OCI-LY3 (cell line): ENCODE measurements at regions not wholly inside any gene's neighbourhood (a gene's known extent, or its start where the extent isn't known, plus 50 kb on each side); places are given as distances from the start of the nearest gene placed in this dataset.

ENCODE experiments used
- H2AFZ ChIP-seq: fragments of 200-600, 300-600 bp; shearing (Covaris generic); 2 replicates; pipeline ENCODE4 v1.6.0; 2014; ENCODE audit warnings: antibody characterized with exemption, low read depth, low read length
- H3K27ac ChIP-seq: fragments of 200-600, 300-600 bp; sonication (generic); 2 replicates; pipeline ENCODE4 v1.5.1; 2014; ENCODE audit warnings: mild to moderate bottlenecking, low read length, moderate library complexity, mixed read lengths
- H3K27me3 ChIP-seq: fragments of 200-600, 300-600 bp; sonication (generic); 2 replicates; pipeline ENCODE4 v1.6.1; 2014; ENCODE audit warnings: low read depth, low read length, mixed read lengths
- H3K36me3 ChIP-seq: fragments of 200-600, 300-600 bp; sonication (generic); replicated peaks from 2 replicates; pipeline ENCODE3; 2014; ENCODE audit warnings: low read depth, low read length, mixed read lengths
- H3K4me1 ChIP-seq: fragments of 300-600, 200-600 bp; sonication (generic); 2 replicates; pipeline ENCODE4 v1.6.1; 2014; ENCODE audit warnings: low read length, mixed read lengths
- H3K4me2 ChIP-seq: fragments of 200-600, 300-600 bp; sonication (generic); 2 replicates; pipeline ENCODE4 v1.6.1; 2014; ENCODE audit warnings: low read length, mixed read lengths
- H3K4me3 ChIP-seq: fragments of 300-600, 200-600 bp; sonication (generic); 2 replicates; pipeline ENCODE4 v1.5.1; 2014; ENCODE audit warnings: antibody characterized with exemption, mild to moderate bottlenecking, low read length, moderate library complexity
- H3K79me2 ChIP-seq: fragments of 300-600, 200-600 bp; shearing (Covaris generic); 2 replicates; pipeline ENCODE4 v1.6.1; 2014; ENCODE audit warnings: mild to moderate bottlenecking, low read length, mixed read lengths
- H3K9ac ChIP-seq: fragments of 300-600, 200-600 bp; shearing (Covaris generic); 2 replicates; pipeline ENCODE4 v1.6.0; 2014; ENCODE audit warnings: mild to moderate bottlenecking, low read length, moderate library complexity
- H3K9me3 ChIP-seq: fragments of 200-600, 300-600 bp; shearing (Covaris generic); 2 replicates; pipeline ENCODE4 v1.6.1; 2014; ENCODE audit warnings: low read length, mixed read lengths; ENCODE audit not compliant: insufficient read depth
- H4K20me1 ChIP-seq: fragments of 200-600, 300-600 bp; sonication (generic); 2 replicates; pipeline ENCODE4 v1.6.1; 2016; ENCODE audit warnings: low read length, mixed read lengths; ENCODE audit not compliant: insufficient read depth
- EZH2phosphoT487 ChIP-seq: fragments of 200-600 bp; shearing (Covaris generic); IDR thresholded peaks from 2 replicates; pipeline ENCODE4 v1.6.1; 2018; ENCODE audit warnings: antibody characterized with exemption, mixed run types, low read depth
- TF ChIP-seq, protein P1 (sequence below): fragments of 200-600, 300-600 bp; sonication (generic); IDR thresholded peaks from 2 replicates; pipeline ENCODE4 v1.5.1; 2014; ENCODE audit warnings: antibody characterized with exemption, low read length, low read depth

DNA sequence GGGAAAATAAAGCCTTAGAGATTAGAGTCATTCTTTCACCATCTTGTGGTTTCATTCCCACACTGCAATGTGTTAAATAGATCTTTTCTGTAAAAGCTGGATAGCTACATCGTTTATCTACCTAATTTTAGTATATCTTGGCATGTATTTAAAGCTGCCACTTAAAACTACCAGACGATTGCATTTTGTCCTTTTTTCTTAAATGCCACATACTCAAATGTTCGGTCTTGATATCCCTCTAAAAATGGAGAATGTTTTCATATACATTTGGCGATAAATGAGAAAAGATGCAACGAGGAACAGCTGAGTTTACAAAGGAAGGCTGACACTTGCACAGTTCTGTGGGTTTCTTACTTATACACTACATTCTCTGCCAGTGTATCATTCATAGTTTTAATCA lies 148.3 kb downstream of the CENPC start:
- no peaks in the 10 kb centered on the region for H3K4me1 ChIP-seq
- H3K27ac ChIP-seq, result no peak overlapping the region
- H3K4me2 ChIP-seq, result no peak overlapping the region
- TF ChIP-seq, protein P1, sequence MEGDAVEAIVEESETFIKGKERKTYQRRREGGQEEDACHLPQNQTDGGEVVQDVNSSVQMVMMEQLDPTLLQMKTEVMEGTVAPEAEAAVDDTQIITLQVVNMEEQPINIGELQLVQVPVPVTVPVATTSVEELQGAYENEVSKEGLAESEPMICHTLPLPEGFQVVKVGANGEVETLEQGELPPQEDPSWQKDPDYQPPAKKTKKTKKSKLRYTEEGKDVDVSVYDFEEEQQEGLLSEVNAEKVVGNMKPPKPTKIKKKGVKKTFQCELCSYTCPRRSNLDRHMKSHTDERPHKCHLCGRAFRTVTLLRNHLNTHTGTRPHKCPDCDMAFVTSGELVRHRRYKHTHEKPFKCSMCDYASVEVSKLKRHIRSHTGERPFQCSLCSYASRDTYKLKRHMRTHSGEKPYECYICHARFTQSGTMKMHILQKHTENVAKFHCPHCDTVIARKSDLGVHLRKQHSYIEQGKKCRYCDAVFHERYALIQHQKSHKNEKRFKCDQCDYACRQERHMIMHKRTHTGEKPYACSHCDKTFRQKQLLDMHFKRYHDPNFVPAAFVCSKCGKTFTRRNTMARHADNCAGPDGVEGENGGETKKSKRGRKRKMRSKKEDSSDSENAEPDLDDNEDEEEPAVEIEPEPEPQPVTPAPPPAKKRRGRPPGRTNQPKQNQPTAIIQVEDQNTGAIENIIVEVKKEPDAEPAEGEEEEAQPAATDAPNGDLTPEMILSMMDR, result no peak
- no peak for TF ChIP-seq EZH2phosphoT487
- peaks cover 4% of the 10 kb centered on the region; the same call in 1 of the 2 replicates for H3K27me3 ChIP-seq
- no peaks in the 10 kb centered on the region for H3K79me2 ChIP-seq
- H3K36me3 ChIP-seq, result no peaks in the 10 kb centered on the region
- H3K4me3 ChIP-seq, result no peak overlapping the region
- H2AFZ ChIP-seq, result no peak overlapping the region
- no peaks in the 10 kb centered on the region for H3K9me3 ChIP-seq
- H4K20me1 ChIP-seq, result no peaks in the 10 kb centered on the region
- H3K9ac ChIP-seq, result no peak overlapping the region

DNA sequence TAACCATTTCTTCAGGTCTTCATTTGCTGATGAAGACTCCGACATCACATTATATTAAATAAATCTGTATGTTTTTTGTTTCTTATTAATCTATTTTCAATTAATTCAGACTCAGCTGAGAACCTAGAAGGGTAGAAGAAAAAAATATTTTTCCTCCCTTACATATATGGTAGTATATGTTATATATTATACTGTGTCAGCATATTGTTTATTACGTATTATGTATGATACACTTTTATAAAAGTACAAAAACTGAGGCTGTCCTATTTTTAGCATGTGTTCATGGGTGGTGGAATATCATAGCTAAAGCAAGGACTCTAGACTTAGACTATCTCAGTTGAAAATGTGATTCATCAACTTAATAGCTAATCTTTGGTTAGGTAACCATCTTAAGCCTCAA lies 149.3 kb downstream of the CENPC start:
- no peak overlapping the region for H3K9ac ChIP-seq
- peaks cover 8% of the 10 kb centered on the region; the same call in 1 of the 2 replicates for H3K27me3 ChIP-seq
- H3K4me2 ChIP-seq, result no peak overlapping the region
- H3K36me3 ChIP-seq, result no peaks in the 10 kb centered on the region
- H3K79me2 ChIP-seq, result no peaks in the 10 kb centered on the region
- no peaks in the 10 kb centered on the region for H4K20me1 ChIP-seq
- no peaks in the 10 kb centered on the region for H3K9me3 ChIP-seq
- no peak overlapping the region for H2AFZ ChIP-seq
- H3K4me3 ChIP-seq, result no peak overlapping the region
- no peaks in the 10 kb centered on the region for H3K4me1 ChIP-seq
- TF ChIP-seq EZH2phosphoT487, result no peak
- TF ChIP-seq, protein P1, result no peak
- H3K27ac ChIP-seq, result no peak overlapping the region

DNA sequence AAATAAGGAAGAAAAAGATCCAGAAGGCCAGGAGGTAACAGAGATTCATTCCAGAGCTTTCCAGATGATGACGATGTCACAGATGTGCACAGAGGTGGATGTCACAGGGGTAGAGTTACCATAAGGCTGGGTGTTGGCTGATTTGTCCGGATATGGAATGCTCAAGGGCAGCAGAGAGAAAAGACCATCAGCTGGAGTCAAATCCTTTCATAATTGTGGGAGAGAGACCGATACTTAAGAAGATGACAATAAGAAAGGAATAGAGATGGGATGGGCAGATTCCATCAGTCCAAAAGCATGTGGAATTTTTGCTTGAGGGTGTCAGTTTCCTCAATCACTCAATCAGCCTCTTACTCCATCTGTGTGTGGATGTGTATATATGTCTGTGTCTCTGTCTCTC lies 150.4 kb downstream of the CENPC start:
- H3K9ac ChIP-seq, result no peak overlapping the region
- no peaks in the 10 kb centered on the region for H4K20me1 ChIP-seq
- H3K79me2 ChIP-seq, result no peaks in the 10 kb centered on the region
- H3K27ac ChIP-seq, result no peak overlapping the region
- H3K4me2 ChIP-seq, result no peak overlapping the region
- no peak overlapping the region for H3K4me3 ChIP-seq
- H3K9me3 ChIP-seq, result no peaks in the 10 kb centered on the region
- TF ChIP-seq, protein P1, result no peak
- TF ChIP-seq EZH2phosphoT487, result no peak
- no peaks in the 10 kb centered on the region for H3K4me1 ChIP-seq
- peaks cover 12% of the 10 kb centered on the region; the same call in 1 of the 2 replicates for H3K27me3 ChIP-seq
- H2AFZ ChIP-seq, result no peak overlapping the region
- H3K36me3 ChIP-seq, result no peaks in the 10 kb centered on the region

DNA sequence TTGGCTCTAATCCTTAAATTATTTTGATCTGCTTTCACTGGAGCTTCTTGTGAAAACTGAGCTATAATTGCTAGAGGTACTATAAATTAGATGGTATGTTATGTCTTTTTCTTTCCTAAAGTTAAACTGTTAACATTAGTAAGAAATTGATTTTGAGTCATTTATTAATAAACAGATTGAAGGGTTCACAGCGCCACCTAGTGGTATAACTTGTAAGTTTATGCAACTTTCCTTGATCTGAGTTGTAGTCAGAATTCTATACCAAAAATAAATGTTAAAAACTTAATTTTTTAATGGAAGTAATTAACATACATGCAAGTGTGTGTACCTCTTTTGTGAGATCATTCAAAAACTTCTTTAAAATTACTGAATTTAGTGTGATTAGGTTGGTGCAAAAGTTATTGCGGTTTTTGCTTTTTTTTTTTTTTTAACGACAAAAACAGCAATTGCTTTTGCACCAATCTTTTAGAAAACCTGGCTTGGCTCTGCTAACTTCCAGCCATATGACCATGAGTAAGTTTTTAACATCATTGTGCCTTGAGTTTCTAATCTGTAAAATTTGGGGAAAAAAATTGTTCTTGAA lies 151.5 kb downstream of the CENPC start:
- no peaks in the 10 kb centered on the region for H3K4me1 ChIP-seq
- TF ChIP-seq, protein P1, result peak; percentile 77
- TF ChIP-seq EZH2phosphoT487, result no peak
- H3K4me2 ChIP-seq, result no peak overlapping the region
- no peaks in the 10 kb centered on the region for H3K36me3 ChIP-seq
- H2AFZ ChIP-seq, result no peak overlapping the region
- no peak overlapping the region for H3K4me3 ChIP-seq
- no peak overlapping the region for H3K9ac ChIP-seq
- H3K9me3 ChIP-seq, result no peaks in the 10 kb centered on the region
- H3K27ac ChIP-seq, result no peak overlapping the region
- H3K79me2 ChIP-seq, result no peaks in the 10 kb centered on the region
- H3K27me3 ChIP-seq, result peaks cover 12% of the 10 kb centered on the region; the same call in 1 of the 2 replicates
- no peaks in the 10 kb centered on the region for H4K20me1 ChIP-seq
